Choroid plexus epithelial cell (primary cell): ENCODE measurements at regions not wholly inside any gene's neighbourhood (a gene's known extent, or its start where the extent isn't known, plus 50 kb on each side); places are given as distances from the start of the nearest gene placed in this dataset.
A peak's percentile ranks its signal among the peaks of the same experiment; 100 is the strongest.

Experiments
- DNase-seq: peaks from one replicate; pipeline ENCODE4 v3.0.0-alpha.2; 2010; ENCODE audit warnings: low read depth
- H3K4me3 ChIP-seq: 2 replicates; pipeline ENCODE4 v1.5.1; 2011; ENCODE audit warnings: low read depth, mild to moderate bottlenecking, control low read depth, low read length, moderate library complexity
- TF ChIP-seq, protein P1 (sequence below): conservative IDR thresholded peaks from 2 replicates; pipeline ENCODE4 v1.5.1; 2011; ENCODE audit warnings: low read depth, mild to moderate bottlenecking, control low read depth, inconsistent platforms, low read length, moderate library complexity

DNA sequence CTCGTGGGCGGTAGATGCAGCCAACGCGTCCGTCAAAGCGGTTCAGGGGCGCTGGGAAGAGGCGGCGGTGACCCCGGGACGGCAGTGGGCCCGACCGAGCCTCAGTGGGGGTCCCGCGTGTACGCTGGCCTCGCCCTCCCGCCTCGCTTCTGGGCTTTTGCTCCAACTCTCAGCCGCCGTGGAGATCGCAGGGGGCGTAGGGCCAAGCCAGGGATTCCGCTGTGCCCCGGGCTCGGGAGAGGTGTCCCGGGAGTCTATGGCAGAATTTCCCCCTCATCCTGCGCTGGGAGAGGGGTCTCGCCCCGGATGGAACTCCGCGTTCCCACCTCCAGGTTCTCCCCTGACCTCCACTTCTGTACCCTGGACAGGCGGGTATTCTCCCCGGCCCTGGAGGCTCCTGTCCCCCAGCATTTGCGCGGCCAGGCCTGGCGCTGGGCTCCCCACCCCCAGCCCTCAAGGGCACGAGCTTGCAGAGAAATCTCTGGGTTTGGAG lies 131.9 kb downstream of the MRPL36 start:
- H3K4me3 ChIP-seq = no peak overlapping the region
- TF ChIP-seq, protein P1, sequence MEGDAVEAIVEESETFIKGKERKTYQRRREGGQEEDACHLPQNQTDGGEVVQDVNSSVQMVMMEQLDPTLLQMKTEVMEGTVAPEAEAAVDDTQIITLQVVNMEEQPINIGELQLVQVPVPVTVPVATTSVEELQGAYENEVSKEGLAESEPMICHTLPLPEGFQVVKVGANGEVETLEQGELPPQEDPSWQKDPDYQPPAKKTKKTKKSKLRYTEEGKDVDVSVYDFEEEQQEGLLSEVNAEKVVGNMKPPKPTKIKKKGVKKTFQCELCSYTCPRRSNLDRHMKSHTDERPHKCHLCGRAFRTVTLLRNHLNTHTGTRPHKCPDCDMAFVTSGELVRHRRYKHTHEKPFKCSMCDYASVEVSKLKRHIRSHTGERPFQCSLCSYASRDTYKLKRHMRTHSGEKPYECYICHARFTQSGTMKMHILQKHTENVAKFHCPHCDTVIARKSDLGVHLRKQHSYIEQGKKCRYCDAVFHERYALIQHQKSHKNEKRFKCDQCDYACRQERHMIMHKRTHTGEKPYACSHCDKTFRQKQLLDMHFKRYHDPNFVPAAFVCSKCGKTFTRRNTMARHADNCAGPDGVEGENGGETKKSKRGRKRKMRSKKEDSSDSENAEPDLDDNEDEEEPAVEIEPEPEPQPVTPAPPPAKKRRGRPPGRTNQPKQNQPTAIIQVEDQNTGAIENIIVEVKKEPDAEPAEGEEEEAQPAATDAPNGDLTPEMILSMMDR = no peak
- no peak for DNase-seq

- TF ChIP-seq, protein P1 = peak; percentile 38
- H3K4me3 ChIP-seq = no peak overlapping the region
- no peak for DNase-seq
These were observed 132.6 kb downstream of the MRPL36 start for GRCh38 chr5:1666812-1667588.

DNA sequence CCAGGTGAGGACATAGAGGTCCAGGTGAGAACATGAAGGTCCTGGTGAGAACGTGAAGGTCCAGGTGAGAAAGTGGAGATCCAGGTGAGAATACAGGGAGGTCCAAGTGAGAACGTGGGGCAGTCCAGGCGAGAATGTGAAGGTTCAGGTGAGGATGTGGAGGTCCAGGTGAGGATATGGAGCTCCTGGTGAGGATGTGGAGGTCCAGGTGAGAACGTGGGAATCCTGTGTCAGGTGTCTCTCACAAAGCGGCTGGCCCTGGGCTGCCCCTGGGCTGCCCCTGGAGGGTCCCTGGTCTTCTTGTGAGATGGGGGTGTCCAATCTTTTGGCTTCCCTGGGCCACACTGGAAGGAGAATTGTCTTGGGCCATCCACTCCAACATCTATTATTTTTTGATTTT lies 133.4 kb downstream of the MRPL36 start:
- DNase-seq = no peak
- no peak overlapping the region for H3K4me3 ChIP-seq
- TF ChIP-seq, protein P1 = no peak

GRCh38 chr5:1665803-1666202 lies 133.8 kb downstream of the MRPL36 start:
- DNase-seq = no peak
- TF ChIP-seq, protein P1 = no peak
- H3K4me3 ChIP-seq = no peak overlapping the region

GRCh38 chr5:1665231-1665630 lies 134.4 kb downstream of the MRPL36 start:
- no peak for DNase-seq
- H3K4me3 ChIP-seq = no peak overlapping the region
- TF ChIP-seq, protein P1 = no peak

GRCh38 chr5:1663186-1663585 lies 136.5 kb downstream of the MRPL36 start:
- H3K4me3 ChIP-seq = no peak overlapping the region
- TF ChIP-seq, protein P1 = no peak
- DNase-seq = no peak

GRCh38 chr5:1662559-1663085 lies 137.0 kb downstream of the MRPL36 start:
- H3K4me3 ChIP-seq = no peak overlapping the region
- TF ChIP-seq, protein P1 = no peak
- no peak for DNase-seq
